ENCODE measurements at regions not wholly inside any gene's neighbourhood (a gene's known extent, or its start where the extent isn't known, plus 50 kb on each side); places are given as distances from the start of the nearest gene placed in this dataset.

GRCh38 chr4:45099471-45099870, 373.1 kb upstream of the GNPDA2 start:
- no peaks in the 10 kb centered on the region for H3K36me3 ChIP-seq (ENCODE audit: low read depth, low read length)
- no peaks in the 10 kb centered on the region for H3K79me2 ChIP-seq (ENCODE audit: low read length)
- no peaks in the 10 kb centered on the region for H3K9me3 ChIP-seq (ENCODE audit: low read length)
- H3K4me3 ChIP-seq (ENCODE audit: low read length): no peak overlapping the region
- H3K27ac ChIP-seq (ENCODE audit: low read length): no peak overlapping the region
- H3F3A ChIP-seq (ENCODE audit: low read length, unreplicated experiment): no peaks in the 10 kb centered on the region
- no peak overlapping the region for H3K9ac ChIP-seq (ENCODE audit: low read length)
- ChIA-PET CTCF (no interaction called here), POLR2A (ENCODE audit: unreplicated experiment) (no interaction called here)
- ATAC-seq: no peak
- H3K4me2 ChIP-seq (ENCODE audit: low read length): no peak overlapping the region
- no peak for DNase-seq
- H3K9me2 ChIP-seq (replicated peaks; ENCODE audit: low read length): no peaks in the 10 kb centered on the region
- H4K20me1 ChIP-seq (ENCODE audit: low read length): no peaks in the 10 kb centered on the region
- no peaks in the 10 kb centered on the region for H3K27me3 ChIP-seq (ENCODE audit: low read length)
- TF ChIP-seq EZH2 (IDR thresholded peaks at IDR 0.05; ENCODE audit: low read length, unreplicated experiment) (no peak), EZH2phosphoT487 (IDR thresholded peaks at IDR 0.05; ENCODE audit: borderline replicate concordance, low read length) (no peak)
- TF ChIP-seq, protein P1, sequence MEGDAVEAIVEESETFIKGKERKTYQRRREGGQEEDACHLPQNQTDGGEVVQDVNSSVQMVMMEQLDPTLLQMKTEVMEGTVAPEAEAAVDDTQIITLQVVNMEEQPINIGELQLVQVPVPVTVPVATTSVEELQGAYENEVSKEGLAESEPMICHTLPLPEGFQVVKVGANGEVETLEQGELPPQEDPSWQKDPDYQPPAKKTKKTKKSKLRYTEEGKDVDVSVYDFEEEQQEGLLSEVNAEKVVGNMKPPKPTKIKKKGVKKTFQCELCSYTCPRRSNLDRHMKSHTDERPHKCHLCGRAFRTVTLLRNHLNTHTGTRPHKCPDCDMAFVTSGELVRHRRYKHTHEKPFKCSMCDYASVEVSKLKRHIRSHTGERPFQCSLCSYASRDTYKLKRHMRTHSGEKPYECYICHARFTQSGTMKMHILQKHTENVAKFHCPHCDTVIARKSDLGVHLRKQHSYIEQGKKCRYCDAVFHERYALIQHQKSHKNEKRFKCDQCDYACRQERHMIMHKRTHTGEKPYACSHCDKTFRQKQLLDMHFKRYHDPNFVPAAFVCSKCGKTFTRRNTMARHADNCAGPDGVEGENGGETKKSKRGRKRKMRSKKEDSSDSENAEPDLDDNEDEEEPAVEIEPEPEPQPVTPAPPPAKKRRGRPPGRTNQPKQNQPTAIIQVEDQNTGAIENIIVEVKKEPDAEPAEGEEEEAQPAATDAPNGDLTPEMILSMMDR (conservative IDR thresholded peaks at IDR 0.05; ENCODE audit: low read depth, low read length): no peak
- BruUV-seq (replicated peaks): no TSS peak
- H2AFZ ChIP-seq (ENCODE audit: low read length): no peak overlapping the region
- intact Hi-C loops (cut with micrococcal nuclease): no loop called here
- no peaks in the 10 kb centered on the region for H3K4me1 ChIP-seq (ENCODE audit: insufficient read depth, low read length)

DNA sequence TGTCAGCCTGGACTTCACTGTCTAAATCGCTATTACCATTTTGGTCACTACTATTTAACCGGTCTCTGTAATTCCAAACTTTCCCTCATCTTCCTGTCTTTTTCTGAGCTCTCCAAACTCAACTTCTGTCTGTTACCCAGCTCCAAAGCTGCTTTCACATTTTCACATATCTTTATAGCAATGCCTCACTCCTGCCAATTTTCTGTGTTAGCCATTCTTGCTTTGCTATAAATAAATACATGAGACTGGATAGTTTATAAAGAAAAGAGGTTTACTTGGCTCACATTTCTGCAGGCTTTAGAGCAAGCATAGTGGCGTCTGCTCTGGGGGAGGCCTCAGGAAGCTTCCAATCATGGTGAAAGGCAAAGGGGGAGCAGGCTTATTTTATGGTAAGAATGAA, 368.3 kb upstream of the GNPDA2 start:
- Histone ChIP-seq H3K27ac (ENCODE audit: low read length) (no peak overlapping the region), H3K9ac (ENCODE audit: low read length) (no peak overlapping the region), H3K4me2 (ENCODE audit: low read length) (no peak overlapping the region), H3K4me1 (ENCODE audit: insufficient read depth, low read length) (no peaks in the 10 kb centered on the region), H3K36me3 (ENCODE audit: low read depth, low read length) (no peaks in the 10 kb centered on the region), H3K79me2 (ENCODE audit: low read length) (no peaks in the 10 kb centered on the region), H2AFZ (ENCODE audit: low read length) (no peak overlapping the region), H3K27me3 (ENCODE audit: low read length) (no peaks in the 10 kb centered on the region), H4K20me1 (ENCODE audit: low read length) (no peaks in the 10 kb centered on the region), H3K9me3 (ENCODE audit: low read length) (no peaks in the 10 kb centered on the region), H3F3A (ENCODE audit: low read length, unreplicated experiment) (no peaks in the 10 kb centered on the region), H3K9me2 (replicated peaks; ENCODE audit: low read length) (no peaks in the 10 kb centered on the region), H3K4me3 (ENCODE audit: low read length) (no peak overlapping the region)
- ChIA-PET CTCF (no interaction called here), POLR2A (ENCODE audit: unreplicated experiment) (no interaction called here)
- intact Hi-C loops (cut with micrococcal nuclease): no loop called here
- TF ChIP-seq EZH2 (IDR thresholded peaks at IDR 0.05; ENCODE audit: low read length, unreplicated experiment): no peak
- TF ChIP-seq, protein P1 (conservative IDR thresholded peaks at IDR 0.05; ENCODE audit: low read depth, low read length): no peak
- TF ChIP-seq EZH2phosphoT487 (IDR thresholded peaks at IDR 0.05; ENCODE audit: borderline replicate concordance, low read length): no peak
- DNase-seq (no peak), ATAC-seq (no peak)
- no TSS peak for BruUV-seq (replicated peaks)

DNA sequence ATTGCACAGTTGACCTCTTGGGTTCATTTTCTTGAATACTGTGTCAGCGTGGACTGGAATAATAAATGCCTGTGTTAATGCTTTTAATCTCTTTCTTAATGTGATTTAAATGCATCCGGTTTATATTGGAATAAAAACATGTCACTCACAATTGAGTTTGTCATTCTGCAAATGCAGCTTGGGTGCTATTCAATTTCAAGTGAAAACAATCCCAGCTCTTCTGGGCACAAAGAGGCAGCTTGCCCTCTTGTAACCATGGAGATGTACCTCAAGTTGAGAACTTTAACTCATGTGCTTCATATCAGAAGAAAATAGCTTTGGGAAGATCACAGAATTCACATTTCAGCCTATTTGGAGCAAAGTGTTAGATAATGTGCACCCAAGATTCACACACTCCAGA, 355.7 kb upstream of the GNPDA2 start:
- H3K9ac ChIP-seq (ENCODE audit: low read length): no peak overlapping the region
- ATAC-seq (no peak), DNase-seq (no peak)
- ChIA-PET POLR2A (ENCODE audit: unreplicated experiment) (no interaction called here), CTCF (no interaction called here)
- H4K20me1 ChIP-seq (ENCODE audit: low read length): no peaks in the 10 kb centered on the region
- no TSS peak for BruUV-seq (replicated peaks)
- H3K27ac ChIP-seq (ENCODE audit: low read length): no peak overlapping the region
- H2AFZ ChIP-seq (ENCODE audit: low read length): no peak overlapping the region
- no peaks in the 10 kb centered on the region for H3K4me1 ChIP-seq (ENCODE audit: insufficient read depth, low read length)
- H3K9me2 ChIP-seq (replicated peaks; ENCODE audit: low read length): no peaks in the 10 kb centered on the region
- no peak overlapping the region for H3K4me2 ChIP-seq (ENCODE audit: low read length)
- TF ChIP-seq EZH2phosphoT487 (IDR thresholded peaks at IDR 0.05; ENCODE audit: borderline replicate concordance, low read length) (no peak), EZH2 (IDR thresholded peaks at IDR 0.05; ENCODE audit: low read length, unreplicated experiment) (no peak)
- TF ChIP-seq, protein P1 (conservative IDR thresholded peaks at IDR 0.05; ENCODE audit: low read depth, low read length): no peak
- no peak overlapping the region for H3K4me3 ChIP-seq (ENCODE audit: low read length)
- no peaks in the 10 kb centered on the region for H3K36me3 ChIP-seq (ENCODE audit: low read depth, low read length)
- H3F3A ChIP-seq (ENCODE audit: low read length, unreplicated experiment): no peaks in the 10 kb centered on the region
- H3K79me2 ChIP-seq (ENCODE audit: low read length): no peaks in the 10 kb centered on the region
- H3K9me3 ChIP-seq (ENCODE audit: low read length): no peaks in the 10 kb centered on the region
- H3K27me3 ChIP-seq (ENCODE audit: low read length): no peaks in the 10 kb centered on the region
- intact Hi-C loops (cut with micrococcal nuclease): no loop called here
